ENCODE measurements at regions not wholly inside any gene's neighbourhood (a gene's known extent, or its start where the extent isn't known, plus 50 kb on each side); places are given as distances from the start of the nearest gene placed in this dataset.

DNA sequence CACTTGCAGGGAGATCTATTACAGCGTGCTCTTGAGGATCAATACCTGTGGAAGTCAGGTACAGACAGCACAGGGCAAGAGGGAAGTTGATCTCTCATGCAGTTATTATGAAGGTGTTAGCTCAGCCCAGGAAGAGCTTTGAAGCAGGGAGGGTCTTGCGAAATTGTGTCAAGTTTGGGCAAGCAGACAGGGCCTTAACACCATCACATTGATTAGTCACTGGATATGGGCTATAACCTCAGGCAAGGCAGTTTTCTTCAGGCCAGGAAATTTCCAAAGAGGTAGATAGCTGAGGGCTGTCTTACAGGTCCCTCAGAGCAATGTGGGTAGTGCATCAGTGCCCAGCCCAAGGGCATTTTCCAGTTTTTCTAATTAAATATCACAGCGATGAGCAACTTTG lies 643.8 kb downstream of the DHX35 start:
- H3K9me3 ChIP-seq (replicated peaks in 1 of 2; ENCODE audit: control insufficient read depth in 1 of 2, insufficient read depth in 1 of 2, low read length in 2 of 2): no peaks in the 10 kb centered on the region
- WGBS (ENCODE audit: insufficient coverage): 100% methylated on average over 1 of the region's 3 CpGs
- TF ChIP-seq CTCF (IDR thresholded peaks at IDR 0.05): no peak

DNA sequence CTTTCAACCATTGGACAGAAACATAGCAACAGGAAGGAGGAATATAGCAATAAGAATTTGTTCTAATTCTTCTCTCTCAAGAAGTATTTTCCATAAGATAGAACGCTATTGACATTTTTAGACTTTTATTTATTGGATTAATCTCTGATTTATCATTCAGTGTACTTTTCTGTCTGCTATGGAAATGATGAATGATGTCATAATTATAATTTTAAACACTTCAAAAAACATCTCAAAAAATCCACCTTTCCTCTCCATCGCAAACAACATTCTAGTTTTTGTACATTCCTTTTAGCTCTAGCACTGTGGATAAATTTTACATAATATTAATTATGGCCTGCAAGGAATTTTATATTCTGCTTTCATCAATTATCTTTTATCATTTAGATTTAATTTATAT lies 643.2 kb downstream of the DHX35 start:
- WGBS (ENCODE audit: insufficient coverage): no CpG with 5 or more reads among the region's 2 CpGs
- H3K4me3 Mint-ChIP-seq: no peak overlapping the region
- H3K4me3 ChIP-seq (replicated peaks in 1 of 3; ENCODE audit: low read depth in 2 of 3, low read length in 3 of 3): no peak overlapping the region
- no peaks in the 10 kb centered on the region for H3K36me3 Mint-ChIP-seq
- TF ChIP-seq CTCF (IDR thresholded peaks at IDR 0.05): no peak
- no peak overlapping the region for H3K9ac ChIP-seq (ENCODE audit: insufficient read depth, low read length, poor library complexity, severe bottlenecking)
- no peaks in the 10 kb centered on the region for H3K79me2 ChIP-seq (ENCODE audit: insufficient read depth, low read length)
- H3K27me3 ChIP-seq (ENCODE audit: control insufficient read depth in 2 of 2, insufficient read depth in 2 of 2, low read length in 2 of 2): no peaks in the 10 kb centered on the region
- no peak overlapping the region for H3K27ac ChIP-seq (ENCODE audit: low read depth in 1 of 2, low read length in 2 of 2)
- H3K27ac Mint-ChIP-seq: no peak overlapping the region
- no peaks in the 10 kb centered on the region for H4K20me1 ChIP-seq (ENCODE audit: insufficient read depth, low read length)
- H3K27me3 Mint-ChIP-seq (ENCODE audit: low read depth in 3 of 3): peaks cover 0 to 2% (median 2%) of the 10 kb centered on the region in 3 donors
- H3K4me1 ChIP-seq (ENCODE audit: control insufficient read depth in 1 of 2, insufficient read depth in 2 of 2, low read length in 2 of 2): no peaks in the 10 kb centered on the region
- no peak overlapping the region for H2AFZ ChIP-seq (ENCODE audit: insufficient read depth, low read depth, low read length, poor library complexity, severe bottlenecking)
- H3K36me3 ChIP-seq (replicated peaks in 1 of 2; ENCODE audit: control insufficient read depth in 1 of 2, insufficient read depth in 2 of 2, low read length in 2 of 2): no peaks in the 10 kb centered on the region
- no peaks in the 10 kb centered on the region for H3K4me1 Mint-ChIP-seq
- intact Hi-C loops (cut with micrococcal nuclease): no loop called here
- H3K4me2 ChIP-seq (replicated peaks; ENCODE audit: extremely low read depth, low read length, poor library complexity, severe bottlenecking): no peak overlapping the region
- DNase-seq: no peak
- peaks cover 0 to 6% (median 5%) of the 10 kb centered on the region in 7 donors for H3K9me3 Mint-ChIP-seq
- no peaks in the 10 kb centered on the region for H3K9me3 ChIP-seq (replicated peaks in 1 of 2; ENCODE audit: control insufficient read depth in 1 of 2, insufficient read depth in 1 of 2, low read length in 2 of 2)

More for the DNA sequence above, 643.8 kb downstream of the DHX35 start:
- Mint-ChIP-seq H3K9me3 (peaks cover 0 to 9% (median 5%) of the 10 kb centered on the region in 7 donors), H3K27me3 (ENCODE audit: low read depth in 3 of 3) (peaks cover 0 to 2% (median 2%) of the 10 kb centered on the region in 3 donors), H3K4me1 (no peaks in the 10 kb centered on the region), H3K27ac (no peak overlapping the region), H3K36me3 (no peaks in the 10 kb centered on the region), H3K4me3 (no peak overlapping the region)
- intact Hi-C loops (cut with micrococcal nuclease): no loop called here
- Histone ChIP-seq H3K36me3 (replicated peaks in 1 of 2; ENCODE audit: control insufficient read depth in 1 of 2, insufficient read depth in 2 of 2, low read length in 2 of 2) (no peaks in the 10 kb centered on the region), H3K9ac (ENCODE audit: insufficient read depth, low read length, poor library complexity, severe bottlenecking) (no peak overlapping the region), H3K79me2 (ENCODE audit: insufficient read depth, low read length) (no peaks in the 10 kb centered on the region), H4K20me1 (ENCODE audit: insufficient read depth, low read length) (no peaks in the 10 kb centered on the region), H3K4me3 (replicated peaks in 1 of 3; ENCODE audit: low read depth in 2 of 3, low read length in 3 of 3) (no peak overlapping the region), H3K4me1 (ENCODE audit: control insufficient read depth in 1 of 2, insufficient read depth in 2 of 2, low read length in 2 of 2) (no peaks in the 10 kb centered on the region), H3K27me3 (ENCODE audit: control insufficient read depth in 2 of 2, insufficient read depth in 2 of 2, low read length in 2 of 2) (no peaks in the 10 kb centered on the region), H3K4me2 (replicated peaks; ENCODE audit: extremely low read depth, low read length, poor library complexity, severe bottlenecking) (no peak overlapping the region), H3K27ac (ENCODE audit: low read depth in 1 of 2, low read length in 2 of 2) (no peak overlapping the region), H2AFZ (ENCODE audit: insufficient read depth, low read depth, low read length, poor library complexity, severe bottlenecking) (no peak overlapping the region)
- DNase-seq: no peak
